H1 (cell line): ENCODE measurements at regions not wholly inside any gene's neighbourhood (a gene's known extent, or its start where the extent isn't known, plus 50 kb on each side); places are given as distances from the start of the nearest gene placed in this dataset.

Experiments
- CTCF ChIA-PET: fragments of 300-600 bp; sonication (Branson Sonifier 250); formaldehyde crosslinking; loops from one replicate; lab custom pipeline; 2021; ENCODE audit not compliant: partially characterized antibody; lab: Charles Lee
- POLR2A ChIA-PET: fragments of 300-600 bp; sonication (Branson Sonifier 250); formaldehyde crosslinking; loops from one replicate; lab custom pipeline; 2021; ENCODE audit warnings: inconsistent platforms; ENCODE audit not compliant: partially characterized antibody; lab: Charles Lee
- DNase-seq, 2 experiments: peaks; one replicate each; pipeline versions ENCODE4 v3.0.0 to v3.0.0-alpha.2; 2010 to 2022; ENCODE audit warnings: low spot score in 2 of 2, low read depth in 1 of 2, mixed read lengths in 1 of 2
- FAIRE-seq: peaks from 2 replicates; lab custom pipeline; 2011; peaks lifted over from hg19 to GRCh38; lab: Jason Lieb, UNC
- H2AFZ ChIP-seq: 2 replicates; pipeline ENCODE4 v1.8.1; 2012; ENCODE audit warnings: low read length, inconsistent platforms
- H2AK5ac ChIP-seq: 2 replicates; pipeline ENCODE4 v1.6.1; 2013; ENCODE audit warnings: low read depth, low read length
- H2BK120ac ChIP-seq: replicated peaks from 2 replicates; pipeline ENCODE3; 2013; ENCODE audit warnings: low read depth, low read length, inconsistent platforms
- H2BK12ac ChIP-seq: 2 replicates; pipeline ENCODE4 v1.6.1; 2013; ENCODE audit warnings: low read depth, low read length
- H2BK15ac ChIP-seq: 2 replicates; pipeline ENCODE4 v1.6.1; 2013; ENCODE audit warnings: low read length
- H2BK20ac ChIP-seq: 2 replicates; pipeline ENCODE4 v1.6.1; 2013; ENCODE audit warnings: low read length
- H2BK5ac ChIP-seq: 2 replicates; pipeline ENCODE4 v1.6.1; 2013; ENCODE audit warnings: low read depth, low read length
- H3K14ac ChIP-seq: 2 replicates; pipeline ENCODE4 v1.6.1; 2013; ENCODE audit warnings: inconsistent platforms; ENCODE audit not compliant: insufficient read length
- H3K18ac ChIP-seq: 2 replicates; pipeline ENCODE4 v1.6.1; 2013; ENCODE audit warnings: low read length; ENCODE audit errors: extremely low read depth
- H3K23ac ChIP-seq: 2 replicates; pipeline ENCODE4 v1.6.1; 2013; ENCODE audit warnings: inconsistent platforms; ENCODE audit not compliant: insufficient read length
- H3K23me2 ChIP-seq: 2 replicates; pipeline ENCODE4 v1.6.1; 2013; ENCODE audit warnings: low read depth, low read length
- H3K27ac ChIP-seq: 2 replicates; pipeline ENCODE4 v1.6.1; 2011; ENCODE audit warnings: low read depth, low read length, inconsistent platforms
- H3K27me3 ChIP-seq, 4 experiments: replicated peaks in 1 of 4; 1 replicate in 1 of 4; 2 replicates in 3 of 4; pipeline versions ENCODE4 v1.6.1 to v1.8.1; 2011 to 2013; ENCODE audit warnings: low read length in 3 of 4, mild to moderate bottlenecking in 3 of 4, inconsistent platforms in 2 of 4, mixed read lengths in 2 of 4, moderate library complexity in 1 of 4; ENCODE audit not compliant: control insufficient read depth in 3 of 4, insufficient read depth in 3 of 4; ENCODE audit errors: extremely low read depth in 1 of 4
- H3K36me3 ChIP-seq, 4 experiments: 2 replicates each; pipeline versions ENCODE4 v1.6.1 to v1.8.1; 2011 to 2013; ENCODE audit warnings: mild to moderate bottlenecking in 4 of 4, low read length in 3 of 4, moderate library complexity in 2 of 4, control low read depth in 1 of 4, inconsistent platforms in 1 of 4; ENCODE audit not compliant: insufficient read depth in 4 of 4, control insufficient read depth in 2 of 4
- H3K4ac ChIP-seq: replicated peaks from 2 replicates; pipeline ENCODE3; 2013; ENCODE audit warnings: low read length, low read depth, mixed read lengths, inconsistent platforms; ENCODE audit not compliant: insufficient read length
- H3K4me1 ChIP-seq, 4 experiments: replicated peaks in 1 of 4; 1 replicate in 1 of 4; 2 replicates in 3 of 4; pipeline versions ENCODE4 v1.6.1 to v1.8.1; 2011 to 2013; ENCODE audit warnings: low read length in 3 of 4, inconsistent platforms in 2 of 4, mixed read lengths in 1 of 4; ENCODE audit not compliant: insufficient read depth in 4 of 4, control insufficient read depth in 3 of 4
- H3K4me2 ChIP-seq, 2 experiments: 2 replicates each; pipeline versions ENCODE4 v1.6.1 to v1.8.1; 2011 to 2013; ENCODE audit warnings: low read depth in 2 of 2, low read length in 2 of 2, control low read depth in 1 of 2, inconsistent platforms in 1 of 2, mild to moderate bottlenecking in 1 of 2; ENCODE audit not compliant: insufficient read depth in 1 of 2
- H3K4me3 ChIP-seq, 4 experiments: fragments of 200-600, 300-600 bp in 1 of 4; sonication (generic), shearing (Covaris generic), sonication (Bioruptor Twin) in 1 of 4; 2 replicates each; pipeline versions ENCODE4 v1.5.1 to v1.8.1; 2011 to 2016; ENCODE audit warnings: low read length in 4 of 4, low read depth in 3 of 4, control low read depth in 2 of 4, inconsistent platforms in 2 of 4, mild to moderate bottlenecking in 2 of 4, mixed read lengths in 1 of 4, moderate library complexity in 1 of 4; ENCODE audit not compliant: insufficient read depth in 2 of 4; ENCODE audit errors: extremely low read depth in 1 of 4
- H3K56ac ChIP-seq: replicated peaks from 2 replicates; pipeline ENCODE3; 2013; ENCODE audit warnings: low read depth, mild to moderate bottlenecking, mixed read lengths, low read length, inconsistent platforms; ENCODE audit not compliant: insufficient read length
- H3K79me1 ChIP-seq: 2 replicates; pipeline ENCODE4 v1.6.1; 2013; ENCODE audit warnings: low read depth, low read length, control low read depth
- H3K79me2 ChIP-seq, 2 experiments: 2 replicates each; pipeline versions ENCODE4 v1.6.1 to v1.8.1; 2012 to 2013; ENCODE audit warnings: low read length in 2 of 2, mild to moderate bottlenecking in 2 of 2, inconsistent platforms in 1 of 2; ENCODE audit not compliant: insufficient read depth in 2 of 2, control insufficient read depth in 1 of 2
- H3K9ac ChIP-seq, 4 experiments: replicated peaks in 1 of 4; 1 replicate in 1 of 4; 2 replicates in 3 of 4; pipeline versions ENCODE4 v1.6.1 to v1.8.1; 2011 to 2013; ENCODE audit warnings: low read depth in 3 of 4, low read length in 3 of 4, control low read depth in 2 of 4, mild to moderate bottlenecking in 2 of 4, moderate library complexity in 2 of 4, inconsistent platforms in 1 of 4; ENCODE audit errors: extremely low read depth in 1 of 4
- H3K9me3 ChIP-seq, 2 experiments: 2 replicates each; pipeline versions ENCODE4 v1.6.1 to v1.8.1; 2012 to 2013; ENCODE audit warnings: mild to moderate bottlenecking in 2 of 2, moderate library complexity in 2 of 2, control low read depth in 1 of 2, inconsistent platforms in 1 of 2, low read depth in 1 of 2, low read length in 1 of 2, mixed read lengths in 1 of 2; ENCODE audit not compliant: insufficient read depth in 2 of 2
- H4K20me1 ChIP-seq, 2 experiments: replicated peaks in 1 of 2; 2 replicates each; pipeline versions ENCODE3 to v1.8.1; 2011 to 2013; ENCODE audit warnings: inconsistent platforms in 2 of 2, low read length in 2 of 2, mild to moderate bottlenecking in 1 of 2; ENCODE audit not compliant: insufficient read depth in 2 of 2, control insufficient read depth in 1 of 2
- H4K5ac ChIP-seq: 2 replicates; pipeline ENCODE4 v1.6.1; 2013; ENCODE audit warnings: low read length, low read depth, mixed read lengths, inconsistent platforms; ENCODE audit not compliant: insufficient read length
- H4K8ac ChIP-seq: 2 replicates; pipeline ENCODE4 v1.8.0; 2013; ENCODE audit warnings: mild to moderate bottlenecking, moderate library complexity, low read length, inconsistent platforms; ENCODE audit not compliant: insufficient read depth; ENCODE audit errors: extremely low read depth
- H4K91ac ChIP-seq: replicated peaks from 2 replicates; pipeline ENCODE3; 2013; ENCODE audit warnings: low read length, mixed read lengths, inconsistent platforms; ENCODE audit not compliant: insufficient read length
- POLR2AphosphoS5 ChIP-seq: IDR thresholded peaks from 2 replicates; pipeline ENCODE4 v1.6.1; 2011; ENCODE audit warnings: low read depth, low read length
- WGBS, 2 experiments: shearing (Covaris generic) in 1 of 2; methylation state at CpG; one replicate each; pipeline versions ENCODE4 v1.1.6 to v1.1.7; 2013 to 2015; ENCODE audit warnings: low lambda C conversion rate in 2 of 2, mixed read lengths in 2 of 2, inconsistent platforms in 1 of 2, low coverage in 1 of 2, missing lambda C conversion rate in 1 of 2; ENCODE audit not compliant: insufficient replicate concordance in 2 of 2, insufficient coverage in 1 of 2, insufficient read length in 1 of 2; ENCODE audit errors: extremely low coverage in 1 of 2, missing lambda C conversion rate in 1 of 2; 5-methylcytosine and 5-hydroxymethylcytosine counted together

- Histone ChIP-seq H2BK20ac (no peak overlapping the region), H2BK120ac (no peak overlapping the region), H2AK5ac (no peak overlapping the region), H3K4me1 (peaks cover 0 to 2% (median under 1%) of the 10 kb centered on the region in 4 experiments; a peak in 2 of 7 replicates), H3K27me3 (no peaks in the 10 kb centered on the region), H3K14ac (no peak overlapping the region), H3K4me2 (no peak overlapping the region), H4K20me1 (no peaks in the 10 kb centered on the region), H3K23me2 (no peaks in the 10 kb centered on the region), H2AFZ (no peak overlapping the region), H3K56ac (no peak overlapping the region), H3K23ac (no peak overlapping the region), H3K79me2 (no peaks in the 10 kb centered on the region), H3K18ac (no peak overlapping the region), H3K79me1 (no peaks in the 10 kb centered on the region), H3K4ac (no peak overlapping the region), H2BK15ac (no peak overlapping the region), H3K36me3 (no peaks in the 10 kb centered on the region), H2BK5ac (no peak overlapping the region), H3K4me3 (no peak overlapping the region), H4K8ac (no peak overlapping the region), H4K91ac (no peak overlapping the region), H3K27ac (no peak overlapping the region), H3K9me3 (no peaks in the 10 kb centered on the region), H3K9ac (no peak overlapping the region), H2BK12ac (no peak overlapping the region), H4K5ac (no peak overlapping the region)
- FAIRE-seq (no peak), DNase-seq (no peak)
- no peak for TF ChIP-seq POLR2AphosphoS5
- WGBS, 2 experiments, result 94% methylated on average over 8 of the region's 9 CpGs; no CpG with 5 or more reads in 1 of the 2 experiments
- ChIA-PET CTCF (interaction anchor here (1.0 to 1.4 kb wide), 4 partner anchors 11 to 250 kb away, joined by 3 to 6 read pairs (median 4); no protein-coding TSS in a partner anchor), POLR2A (no interaction called here)
Observed at GRCh38 chr20:50438986-50439407, 71.2 kb upstream of the PTPN1 start.
